ENCODE measurements at regions not wholly inside any gene's neighbourhood (a gene's known extent, or its start where the extent isn't known, plus 50 kb on each side); places are given as distances from the start of the nearest gene placed in this dataset.
"Not testable (repeated sequence)": the region's sequence is repeated elsewhere in the genome, so short reads cannot be mapped to it uniquely, and the experiment has no call there.

- Histone ChIP-seq H3K27ac (ENCODE audit: low read depth, low read length, severe bottlenecking) (no peak overlapping the region), H3K9me3 (ENCODE audit: control insufficient read depth, low read length) (peaks cover 9% of the 10 kb centered on the region), H3K4me3 (ENCODE audit: extremely low read depth, insufficient read depth, low read length, poor library complexity, severe bottlenecking) (no peak overlapping the region), H3K4me1 (ENCODE audit: control insufficient read depth, insufficient read depth, low read length, poor library complexity, severe bottlenecking) (no peaks in the 10 kb centered on the region), H3K36me3 (ENCODE audit: control insufficient read depth, insufficient read depth, low read length) (no peaks in the 10 kb centered on the region)
- 20% methylated on average over 1 of the region's 1 CpG; no CpG with 5 or more reads in 1 of the 2 experiments for WGBS, 2 experiments (ENCODE audit: insufficient coverage in 2 of 2)
Observed at GRCh38 chr1:81179242-81179641, 621.5 kb upstream of the ADGRL2 start.

- 100% methylated on average over 4 of the region's 30 CpGs; no CpG with 5 or more reads in 1 of the 2 experiments for WGBS, 2 experiments (ENCODE audit: insufficient coverage in 2 of 2)
- not testable (repeated sequence) for H3K4me3 ChIP-seq (ENCODE audit: extremely low read depth, insufficient read depth, low read length, poor library complexity, severe bottlenecking); H3K9me3 ChIP-seq (ENCODE audit: control insufficient read depth, low read length); H3K27ac ChIP-seq (ENCODE audit: low read depth, low read length, severe bottlenecking); H3K36me3 ChIP-seq (ENCODE audit: control insufficient read depth, insufficient read depth, low read length); H3K4me1 ChIP-seq (ENCODE audit: control insufficient read depth, insufficient read depth, low read length, poor library complexity, severe bottlenecking)
Observed at GRCh38 chr1:81178431-81179093, 622.2 kb upstream of the ADGRL2 start.

- Histone ChIP-seq H3K9me3 (ENCODE audit: control insufficient read depth, low read length) (peaks cover 11% of the 10 kb centered on the region), H3K36me3 (ENCODE audit: control insufficient read depth, insufficient read depth, low read length) (no peaks in the 10 kb centered on the region), H3K4me3 (ENCODE audit: extremely low read depth, insufficient read depth, low read length, poor library complexity, severe bottlenecking) (no peak overlapping the region), H3K4me1 (ENCODE audit: control insufficient read depth, insufficient read depth, low read length, poor library complexity, severe bottlenecking) (no peaks in the 10 kb centered on the region), H3K27ac (ENCODE audit: low read depth, low read length, severe bottlenecking) (no peak overlapping the region)
- WGBS, 2 experiments (ENCODE audit: insufficient coverage in 2 of 2): 75 to 86% methylated on average over 1 to 2 of the region's 2 CpGs
Observed at GRCh38 chr1:81174811-81175476, 625.8 kb upstream of the ADGRL2 start.

- Histone ChIP-seq H3K27ac (ENCODE audit: low read depth, low read length, severe bottlenecking) (no peak overlapping the region), H3K4me1 (ENCODE audit: control insufficient read depth, insufficient read depth, low read length, poor library complexity, severe bottlenecking) (no peaks in the 10 kb centered on the region), H3K9me3 (ENCODE audit: control insufficient read depth, low read length) (peaks cover 11% of the 10 kb centered on the region), H3K36me3 (ENCODE audit: control insufficient read depth, insufficient read depth, low read length) (no peaks in the 10 kb centered on the region), H3K4me3 (ENCODE audit: extremely low read depth, insufficient read depth, low read length, poor library complexity, severe bottlenecking) (no peak overlapping the region)
- 76 to 84% methylated on average over 2 of the region's 2 CpGs for WGBS, 2 experiments (ENCODE audit: insufficient coverage in 2 of 2)
Observed at GRCh38 chr1:81174052-81174451, 626.7 kb upstream of the ADGRL2 start.

GRCh38 chr1:81172483-81172882 lies 628.3 kb upstream of the ADGRL2 start:
- Histone ChIP-seq H3K4me1 (ENCODE audit: control insufficient read depth, insufficient read depth, low read length, poor library complexity, severe bottlenecking) (no peaks in the 10 kb centered on the region), H3K9me3 (ENCODE audit: control insufficient read depth, low read length) (peaks cover 11% of the 10 kb centered on the region), H3K36me3 (ENCODE audit: control insufficient read depth, insufficient read depth, low read length) (no peaks in the 10 kb centered on the region), H3K4me3 (ENCODE audit: extremely low read depth, insufficient read depth, low read length, poor library complexity, severe bottlenecking) (no peak overlapping the region), H3K27ac (ENCODE audit: low read depth, low read length, severe bottlenecking) (no peak overlapping the region)
- WGBS, 2 experiments (ENCODE audit: insufficient coverage in 2 of 2): no CpG with 5 or more reads among the region's 2 CpGs

- H3K4me1 ChIP-seq (ENCODE audit: control insufficient read depth, insufficient read depth, low read length, poor library complexity, severe bottlenecking): no peaks in the 10 kb centered on the region
- H3K36me3 ChIP-seq (ENCODE audit: control insufficient read depth, insufficient read depth, low read length): no peaks in the 10 kb centered on the region
- no peak overlapping the region for H3K27ac ChIP-seq (ENCODE audit: low read depth, low read length, severe bottlenecking)
- WGBS, 2 experiments (ENCODE audit: insufficient coverage in 2 of 2): 80% methylated on average over 1 of the region's 2 CpGs; no CpG with 5 or more reads in 1 of the 2 experiments
- no peak overlapping the region for H3K4me3 ChIP-seq (ENCODE audit: extremely low read depth, insufficient read depth, low read length, poor library complexity, severe bottlenecking)
- peaks cover 11% of the 10 kb centered on the region for H3K9me3 ChIP-seq (ENCODE audit: control insufficient read depth, low read length)
Observed at GRCh38 chr1:81170721-81171120, 630.0 kb upstream of the ADGRL2 start.

- H3K4me1 ChIP-seq (ENCODE audit: control insufficient read depth, insufficient read depth, low read length, poor library complexity, severe bottlenecking): no peaks in the 10 kb centered on the region
- WGBS, 2 experiments (ENCODE audit: insufficient coverage in 2 of 2): no CpG with 5 or more reads among the region's 2 CpGs
- no peaks in the 10 kb centered on the region for H3K36me3 ChIP-seq (ENCODE audit: control insufficient read depth, insufficient read depth, low read length)
- peaks cover 8% of the 10 kb centered on the region for H3K9me3 ChIP-seq (ENCODE audit: control insufficient read depth, low read length)
- H3K27ac ChIP-seq (ENCODE audit: low read depth, low read length, severe bottlenecking): no peak overlapping the region
- H3K4me3 ChIP-seq (ENCODE audit: extremely low read depth, insufficient read depth, low read length, poor library complexity, severe bottlenecking): no peak overlapping the region
Observed at GRCh38 chr1:81165963-81166362, 634.8 kb upstream of the ADGRL2 start.

GRCh38 chr1:81160696-81161095 lies 640.0 kb upstream of the ADGRL2 start:
- H3K9me3 ChIP-seq (ENCODE audit: control insufficient read depth, low read length): peaks cover 6% of the 10 kb centered on the region
- no peak overlapping the region for H3K4me3 ChIP-seq (ENCODE audit: extremely low read depth, insufficient read depth, low read length, poor library complexity, severe bottlenecking)
- 94% methylated on average over 3 of the region's 3 CpGs; no CpG with 5 or more reads in 1 of the 2 experiments for WGBS, 2 experiments (ENCODE audit: insufficient coverage in 2 of 2)
- no peaks in the 10 kb centered on the region for H3K4me1 ChIP-seq (ENCODE audit: control insufficient read depth, insufficient read depth, low read length, poor library complexity, severe bottlenecking)
- no peak overlapping the region for H3K27ac ChIP-seq (ENCODE audit: low read depth, low read length, severe bottlenecking)
- H3K36me3 ChIP-seq (ENCODE audit: control insufficient read depth, insufficient read depth, low read length): no peaks in the 10 kb centered on the region

GRCh38 chr1:81158592-81158991 lies 642.1 kb upstream of the ADGRL2 start:
- Histone ChIP-seq H3K36me3 (ENCODE audit: control insufficient read depth, insufficient read depth, low read length) (no peaks in the 10 kb centered on the region), H3K9me3 (ENCODE audit: control insufficient read depth, low read length) (no peaks in the 10 kb centered on the region), H3K27ac (ENCODE audit: low read depth, low read length, severe bottlenecking) (no peak overlapping the region), H3K4me1 (ENCODE audit: control insufficient read depth, insufficient read depth, low read length, poor library complexity, severe bottlenecking) (no peaks in the 10 kb centered on the region), H3K4me3 (ENCODE audit: extremely low read depth, insufficient read depth, low read length, poor library complexity, severe bottlenecking) (no peak overlapping the region)
- WGBS, 2 experiments (ENCODE audit: insufficient coverage in 2 of 2): 75% methylated on average over 1 of the region's 3 CpGs; no CpG with 5 or more reads in 1 of the 2 experiments

GRCh38 chr1:81157686-81158085 lies 643.0 kb upstream of the ADGRL2 start:
- no CpG with 5 or more reads among the region's 1 CpG for WGBS, 2 experiments (ENCODE audit: insufficient coverage in 2 of 2)
- Histone ChIP-seq H3K36me3 (ENCODE audit: control insufficient read depth, insufficient read depth, low read length) (no peaks in the 10 kb centered on the region), H3K9me3 (ENCODE audit: control insufficient read depth, low read length) (no peaks in the 10 kb centered on the region), H3K4me1 (ENCODE audit: control insufficient read depth, insufficient read depth, low read length, poor library complexity, severe bottlenecking) (no peaks in the 10 kb centered on the region), H3K27ac (ENCODE audit: low read depth, low read length, severe bottlenecking) (no peak overlapping the region), H3K4me3 (ENCODE audit: extremely low read depth, insufficient read depth, low read length, poor library complexity, severe bottlenecking) (no peak overlapping the region)

GRCh38 chr1:81156887-81157286 lies 643.8 kb upstream of the ADGRL2 start:
- no CpG with 5 or more reads among the region's 1 CpG for WGBS, 2 experiments (ENCODE audit: insufficient coverage in 2 of 2)
- H3K4me3 ChIP-seq (ENCODE audit: extremely low read depth, insufficient read depth, low read length, poor library complexity, severe bottlenecking): no peak overlapping the region

More at GRCh38 chr1:81156887-81157286, 643.8 kb upstream of the ADGRL2 start:
- no peaks in the 10 kb centered on the region for H3K9me3 ChIP-seq (ENCODE audit: control insufficient read depth, low read length)
- no peaks in the 10 kb centered on the region for H3K4me1 ChIP-seq (ENCODE audit: control insufficient read depth, insufficient read depth, low read length, poor library complexity, severe bottlenecking)
- H3K27ac ChIP-seq (ENCODE audit: low read depth, low read length, severe bottlenecking): no peak overlapping the region
- no peaks in the 10 kb centered on the region for H3K36me3 ChIP-seq (ENCODE audit: control insufficient read depth, insufficient read depth, low read length)
